ENCODE measurements at regions not wholly inside any gene's neighbourhood (a gene's known extent, or its start where the extent isn't known, plus 50 kb on each side); places are given as distances from the start of the nearest gene placed in this dataset.

- H3K36me3 Mint-ChIP-seq (ENCODE audit: low read depth), result no peaks in the 10 kb centered on the region
- no peak overlapping the region for H3K4me3 Mint-ChIP-seq
- no peaks in the 10 kb centered on the region for H3K4me1 Mint-ChIP-seq (ENCODE audit: low read depth)
- DNase-seq (ENCODE audit: low spot score), result no peak
- H3K27ac Mint-ChIP-seq, result no peak overlapping the region
- peaks cover 3% of the 10 kb centered on the region for H3K9me3 Mint-ChIP-seq
- H3K27me3 Mint-ChIP-seq (ENCODE audit: low read depth), result no peaks in the 10 kb centered on the region
Observed at GRCh38 chr17:72386619-72387237, 265.9 kb downstream of the SOX9 start.

- no peaks in the 10 kb centered on the region for H3K4me1 Mint-ChIP-seq (ENCODE audit: low read depth)
- H3K9me3 Mint-ChIP-seq, result peaks cover 3% of the 10 kb centered on the region
- H3K27me3 Mint-ChIP-seq (ENCODE audit: low read depth), result no peaks in the 10 kb centered on the region
- no peak overlapping the region for H3K27ac Mint-ChIP-seq
- no peak overlapping the region for H3K4me3 Mint-ChIP-seq
- no peak for DNase-seq (ENCODE audit: low spot score)
- no peaks in the 10 kb centered on the region for H3K36me3 Mint-ChIP-seq (ENCODE audit: low read depth)
Observed at GRCh38 chr17:72387487-72387886, 266.7 kb downstream of the SOX9 start.

GRCh38 chr17:72387969-72388368, 267.1 kb downstream of the SOX9 start:
- H3K27ac Mint-ChIP-seq, result no peak overlapping the region
- H3K4me3 Mint-ChIP-seq, result no peak overlapping the region
- H3K9me3 Mint-ChIP-seq, result peaks cover 3% of the 10 kb centered on the region
- no peaks in the 10 kb centered on the region for H3K27me3 Mint-ChIP-seq (ENCODE audit: low read depth)
- no peaks in the 10 kb centered on the region for H3K36me3 Mint-ChIP-seq (ENCODE audit: low read depth)
- no peaks in the 10 kb centered on the region for H3K4me1 Mint-ChIP-seq (ENCODE audit: low read depth)
- no peak for DNase-seq (ENCODE audit: low spot score)

- Mint-ChIP-seq H3K27ac (no peak overlapping the region), H3K9me3 (peaks cover 3% of the 10 kb centered on the region), H3K27me3 (ENCODE audit: low read depth) (no peaks in the 10 kb centered on the region), H3K36me3 (ENCODE audit: low read depth) (no peaks in the 10 kb centered on the region), H3K4me3 (no peak overlapping the region), H3K4me1 (ENCODE audit: low read depth) (no peaks in the 10 kb centered on the region)
- no peak for DNase-seq (ENCODE audit: low spot score)
Observed at GRCh38 chr17:72388765-72389473, 268.1 kb downstream of the SOX9 start.

- DNase-seq (ENCODE audit: low spot score), result no peak
- H3K27me3 Mint-ChIP-seq (ENCODE audit: low read depth), result no peaks in the 10 kb centered on the region
- H3K9me3 Mint-ChIP-seq, result peaks cover 3% of the 10 kb centered on the region
- H3K36me3 Mint-ChIP-seq (ENCODE audit: low read depth), result no peaks in the 10 kb centered on the region
- H3K27ac Mint-ChIP-seq, result no peak overlapping the region
- no peak overlapping the region for H3K4me3 Mint-ChIP-seq
- no peaks in the 10 kb centered on the region for H3K4me1 Mint-ChIP-seq (ENCODE audit: low read depth)
Observed at GRCh38 chr17:72390675-72391508, 270.1 kb downstream of the SOX9 start.

GRCh38 chr17:72392056-72393010, 271.5 kb downstream of the SOX9 start:
- no peaks in the 10 kb centered on the region for H3K4me1 Mint-ChIP-seq (ENCODE audit: low read depth)

GRCh38 chr17:72393553-72393952, 272.7 kb downstream of the SOX9 start:
- no peak overlapping the region for H3K27ac Mint-ChIP-seq
- DNase-seq (ENCODE audit: low spot score), result no peak
- H3K9me3 Mint-ChIP-seq, result peaks cover 3% of the 10 kb centered on the region
- H3K4me1 Mint-ChIP-seq (ENCODE audit: low read depth), result no peaks in the 10 kb centered on the region
- H3K27me3 Mint-ChIP-seq (ENCODE audit: low read depth), result no peaks in the 10 kb centered on the region
- no peak overlapping the region for H3K4me3 Mint-ChIP-seq
- H3K36me3 Mint-ChIP-seq (ENCODE audit: low read depth), result no peaks in the 10 kb centered on the region

More at GRCh38 chr17:72392056-72393010, 271.5 kb downstream of the SOX9 start:
- Mint-ChIP-seq H3K27me3 (ENCODE audit: low read depth) (no peaks in the 10 kb centered on the region), H3K27ac (no peak overlapping the region), H3K4me3 (no peak overlapping the region), H3K9me3 (peaks cover 3% of the 10 kb centered on the region), H3K36me3 (ENCODE audit: low read depth) (no peaks in the 10 kb centered on the region)
- no peak for DNase-seq (ENCODE audit: low spot score)

- Mint-ChIP-seq H3K4me3 (no peak overlapping the region), H3K27me3 (ENCODE audit: low read depth) (no peaks in the 10 kb centered on the region), H3K27ac (no peak overlapping the region), H3K36me3 (ENCODE audit: low read depth) (no peaks in the 10 kb centered on the region), H3K9me3 (peaks cover 3% of the 10 kb centered on the region), H3K4me1 (ENCODE audit: low read depth) (no peaks in the 10 kb centered on the region)
- no peak for DNase-seq (ENCODE audit: low spot score)
Observed at GRCh38 chr17:72394531-72394930, 273.7 kb downstream of the SOX9 start.

GRCh38 chr17:72396121-72396520, 275.3 kb downstream of the SOX9 start:
- no peak overlapping the region for H3K27ac Mint-ChIP-seq
- no peaks in the 10 kb centered on the region for H3K27me3 Mint-ChIP-seq (ENCODE audit: low read depth)
- no peak for DNase-seq (ENCODE audit: low spot score)
- H3K4me1 Mint-ChIP-seq (ENCODE audit: low read depth), result no peaks in the 10 kb centered on the region
- no peak overlapping the region for H3K4me3 Mint-ChIP-seq
- H3K36me3 Mint-ChIP-seq (ENCODE audit: low read depth), result no peaks in the 10 kb centered on the region
- H3K9me3 Mint-ChIP-seq, result no peaks in the 10 kb centered on the region

GRCh38 chr17:72397223-72397667, 276.4 kb downstream of the SOX9 start:
- Mint-ChIP-seq H3K9me3 (no peaks in the 10 kb centered on the region), H3K27me3 (ENCODE audit: low read depth) (no peaks in the 10 kb centered on the region), H3K4me1 (ENCODE audit: low read depth) (no peaks in the 10 kb centered on the region), H3K4me3 (no peak overlapping the region), H3K36me3 (ENCODE audit: low read depth) (no peaks in the 10 kb centered on the region), H3K27ac (no peak overlapping the region)
- no peak for DNase-seq (ENCODE audit: low spot score)

- no peaks in the 10 kb centered on the region for H3K9me3 Mint-ChIP-seq
- H3K4me3 Mint-ChIP-seq, result no peak overlapping the region
- no peaks in the 10 kb centered on the region for H3K36me3 Mint-ChIP-seq (ENCODE audit: low read depth)
- H3K27ac Mint-ChIP-seq, result no peak overlapping the region
- no peak for DNase-seq (ENCODE audit: low spot score)
- no peaks in the 10 kb centered on the region for H3K27me3 Mint-ChIP-seq (ENCODE audit: low read depth)
- no peaks in the 10 kb centered on the region for H3K4me1 Mint-ChIP-seq (ENCODE audit: low read depth)
Observed at GRCh38 chr17:72397687-72398086, 276.9 kb downstream of the SOX9 start.

GRCh38 chr17:72399023-72399607, 278.3 kb downstream of the SOX9 start:
- Mint-ChIP-seq H3K4me1 (ENCODE audit: low read depth) (no peaks in the 10 kb centered on the region), H3K9me3 (no peaks in the 10 kb centered on the region), H3K27me3 (ENCODE audit: low read depth) (no peaks in the 10 kb centered on the region)

More at GRCh38 chr17:72399023-72399607, 278.3 kb downstream of the SOX9 start:
- DNase-seq (ENCODE audit: low spot score), result no peak
- no peak overlapping the region for H3K4me3 Mint-ChIP-seq
- no peaks in the 10 kb centered on the region for H3K36me3 Mint-ChIP-seq (ENCODE audit: low read depth)
- no peak overlapping the region for H3K27ac Mint-ChIP-seq

Data from T-helper 2 cell treated with Interferon-gamma antibody and Interleukin-4, amounts not matched to agents 5 μg/mL and 100 μg/mL, for 36 hours (primary cell).